T-cell (primary cell): ENCODE measurements at regions not wholly inside any gene's neighbourhood (a gene's known extent, or its start where the extent isn't known, plus 50 kb on each side); places are given as distances from the start of the nearest gene placed in this dataset.

Source experiments
- ATAC-seq, 4 experiments: fragments of 200-7000 bp in 3 of 4; fragments of 150-1000 bp in 1 of 4; cut with Tn5 transposase; replicated peaks in 1 of 4; 1 replicate in 3 of 4; 2 replicates in 1 of 4; pipeline ENCODE4 v1.10.0; 2021; ENCODE audit warnings: moderate library complexity in 3 of 4, mild to moderate bottlenecking in 2 of 4, moderate number of reproducible peaks in 1 of 4
- CTCF ChIA-PET, 2 donors: fragments of 300-600 bp; sonication (Branson Sonifier 250); formaldehyde crosslinking; loops; one replicate each; lab custom pipeline; 2022; ENCODE audit warnings: antibody characterized with exemption in 2 of 2; lab: Charles Lee
- POLR2A ChIA-PET, 2 donors: fragments of 300-600 bp; sonication (Branson Sonifier 250); formaldehyde crosslinking; loops; one replicate each; lab custom pipeline; 2022; ENCODE audit warnings: antibody characterized with exemption in 2 of 2; lab: Charles Lee
- DNase-seq, 35 experiments: peaks; one replicate each; pipeline versions ENCODE4 v3.0.0 to v3.0.0-alpha.2; 2013 to 2023
- H3K27ac ChIP-seq: one replicate; pipeline ENCODE4 v1.5.1; 2013; ENCODE audit warnings: low read length
- H3K27me3 ChIP-seq, 2 experiments: replicated peaks in 1 of 2; 1 replicate in 1 of 2; 2 replicates in 1 of 2; pipeline versions ENCODE4 v1.6.1 to v1.7.0; 2013; ENCODE audit warnings: low read length in 1 of 2, mixed read lengths in 1 of 2; ENCODE audit not compliant: control insufficient read depth in 2 of 2, insufficient read depth in 2 of 2; ENCODE audit errors: extremely low read depth in 1 of 2
- H3K36me3 ChIP-seq, 2 donors: 1 replicate in 1 of 2; 2 replicates in 1 of 2; pipeline versions ENCODE4 v1.6.1 to v1.7.0; 2013; ENCODE audit warnings: low read length in 1 of 2; ENCODE audit not compliant: control insufficient read depth in 2 of 2, insufficient read depth in 1 of 2; ENCODE audit errors: extremely low read depth in 1 of 2
- H3K4me1 ChIP-seq, 2 experiments: 1 replicate in 1 of 2; 2 replicates in 1 of 2; pipeline versions ENCODE4 v1.6.1 to v1.7.0; 2013; ENCODE audit warnings: low read length in 2 of 2, mixed read lengths in 1 of 2; ENCODE audit not compliant: insufficient read depth in 2 of 2, control insufficient read depth in 1 of 2; ENCODE audit errors: extremely low read depth in 1 of 2
- H3K4me3 ChIP-seq, 2 donors: 1 replicate in 1 of 2; 2 replicates in 1 of 2; pipeline versions ENCODE4 v1.5.1 to v1.7.0; 2013; ENCODE audit warnings: mild to moderate bottlenecking in 2 of 2, low read length in 1 of 2, moderate library complexity in 1 of 2; ENCODE audit not compliant: control insufficient read depth in 1 of 2; ENCODE audit errors: extremely low read depth in 1 of 2
- H3K9me3 ChIP-seq: 2 replicates; pipeline ENCODE4 v1.7.0; 2013
- H3K27ac Mint-ChIP-seq, 2 donors: one replicate each; pipeline ENCODE4 v1.8.0; 2020 to 2021; ENCODE audit warnings: mild to moderate bottlenecking in 2 of 2, mixed read lengths in 2 of 2
- H3K27me3 Mint-ChIP-seq, 2 donors: one replicate each; pipeline ENCODE4 v1.8.0; 2021 to 2022; ENCODE audit warnings: mixed read lengths in 2 of 2
- H3K36me3 Mint-ChIP-seq: one replicate; pipeline ENCODE4 v1.8.0; 2021; ENCODE audit warnings: mixed read lengths
- H3K4me1 Mint-ChIP-seq, 3 donors: one replicate each; pipeline ENCODE4 v1.8.0; 2020 to 2022; ENCODE audit warnings: mixed read lengths in 3 of 3, mild to moderate bottlenecking in 1 of 3
- H3K4me3 Mint-ChIP-seq, 3 donors: one replicate each; pipeline ENCODE4 v1.8.0; 2020 to 2022; ENCODE audit warnings: mild to moderate bottlenecking in 3 of 3, mixed read lengths in 3 of 3, moderate library complexity in 3 of 3
- H3K9me3 Mint-ChIP-seq, 3 donors: one replicate each; pipeline ENCODE4 v1.8.0; 2020 to 2022; ENCODE audit warnings: mixed read lengths in 3 of 3
- WGBS: methylation state at CpG from one replicate; pipeline ENCODE4 v1.1.5; 2013; ENCODE audit warnings: missing lambda C conversion rate; ENCODE audit not compliant: insufficient coverage; 5-methylcytosine and 5-hydroxymethylcytosine counted together

- Mint-ChIP-seq H3K4me1 (no peaks in the 10 kb centered on the region), H3K27me3 (no peaks in the 10 kb centered on the region), H3K27ac (no peak overlapping the region), H3K4me3 (no peak overlapping the region), H3K9me3 (peaks cover 3 to 13% (median 3%) of the 10 kb centered on the region in 3 donors), H3K36me3 (no peaks in the 10 kb centered on the region)
- no CpG with 5 or more reads among the region's 1 CpG for WGBS
- H3K27ac ChIP-seq, result no peak overlapping the region
- CTCF ChIA-PET, result interaction anchor here in 1 of 2 donors (0.6 kb wide), 1 partner anchor 23 kb away, joined by 3 read pairs; no protein-coding TSS in a partner anchor
- H3K4me3 ChIP-seq, result no peak overlapping the region
- H3K36me3 ChIP-seq, result no peaks in the 10 kb centered on the region
- POLR2A ChIA-PET, result no interaction called here
- no peaks in the 10 kb centered on the region for H3K9me3 ChIP-seq
- no peaks in the 10 kb centered on the region for H3K27me3 ChIP-seq
- no peak for ATAC-seq
- DNase-seq, result no peak
- H3K4me1 ChIP-seq, result no peaks in the 10 kb centered on the region
These were observed 876.3 kb downstream of the C4orf33 start for GRCh38 chr4:129972257-129972656.

GRCh38 chr4:129974730-129975129 is 878.8 kb downstream of the C4orf33 start:
- no peaks in the 10 kb centered on the region for H3K4me1 Mint-ChIP-seq
- no peaks in the 10 kb centered on the region for H3K27me3 ChIP-seq
- ATAC-seq, result no peak

GRCh38 chr4:129978315-129978714 is 882.4 kb downstream of the C4orf33 start:
- Histone ChIP-seq H3K4me3 (no peak overlapping the region), H3K27me3 (no peaks in the 10 kb centered on the region), H3K36me3 (no peaks in the 10 kb centered on the region), H3K27ac (no peak overlapping the region), H3K9me3 (no peaks in the 10 kb centered on the region), H3K4me1 (no peaks in the 10 kb centered on the region)
- H3K4me3 Mint-ChIP-seq, result no peak overlapping the region
- H3K4me1 Mint-ChIP-seq, result no peaks in the 10 kb centered on the region
- H3K27me3 Mint-ChIP-seq, result no peaks in the 10 kb centered on the region
- DNase-seq, result no peak
- H3K9me3 Mint-ChIP-seq, result peaks cover 3 to 8% (median 7%) of the 10 kb centered on the region in 3 donors
- ChIA-PET POLR2A (no interaction called here), CTCF (no interaction called here)
- H3K27ac Mint-ChIP-seq, result no peak overlapping the region
- WGBS, result 10% methylated on average over 2 of the region's 4 CpGs
- no peak for ATAC-seq
- H3K36me3 Mint-ChIP-seq, result no peaks in the 10 kb centered on the region

More at GRCh38 chr4:129974730-129975129, 878.8 kb downstream of the C4orf33 start:
- Mint-ChIP-seq H3K4me3 (no peak overlapping the region), H3K27me3 (no peaks in the 10 kb centered on the region), H3K27ac (no peak overlapping the region), H3K9me3 (peaks cover 3 to 13% (median 10%) of the 10 kb centered on the region in 3 donors), H3K36me3 (no peaks in the 10 kb centered on the region)
- H3K27ac ChIP-seq, result no peak overlapping the region
- H3K4me1 ChIP-seq, result no peaks in the 10 kb centered on the region
- H3K9me3 ChIP-seq, result no peaks in the 10 kb centered on the region
- ChIA-PET CTCF (no interaction called here), POLR2A (no interaction called here)
- no peak for DNase-seq
- no peaks in the 10 kb centered on the region for H3K36me3 ChIP-seq
- no peak overlapping the region for H3K4me3 ChIP-seq

GRCh38 chr4:129988957-129989356 is 893.0 kb downstream of the C4orf33 start:
- ATAC-seq (no peak), DNase-seq (no peak)
- Histone ChIP-seq H3K4me1 (no peaks in the 10 kb centered on the region), H3K27ac (no peak overlapping the region), H3K4me3 (no peak overlapping the region), H3K36me3 (no peaks in the 10 kb centered on the region), H3K27me3 (no peaks in the 10 kb centered on the region), H3K9me3 (no peaks in the 10 kb centered on the region)
- H3K4me3 Mint-ChIP-seq, result no peak overlapping the region
- no peaks in the 10 kb centered on the region for H3K36me3 Mint-ChIP-seq
- H3K9me3 Mint-ChIP-seq, result peaks cover 3 to 16% (median 3%) of the 10 kb centered on the region in 3 donors
- ChIA-PET CTCF (no interaction called here), POLR2A (no interaction called here)
- H3K27me3 Mint-ChIP-seq, result no peaks in the 10 kb centered on the region
- H3K4me1 Mint-ChIP-seq, result no peaks in the 10 kb centered on the region
- no peak overlapping the region for H3K27ac Mint-ChIP-seq

GRCh38 chr4:129994715-129995114 is 898.8 kb downstream of the C4orf33 start:
- Histone ChIP-seq H3K9me3 (no peaks in the 10 kb centered on the region), H3K36me3 (no peaks in the 10 kb centered on the region), H3K4me1 (no peaks in the 10 kb centered on the region), H3K27ac (no peak overlapping the region), H3K4me3 (no peak overlapping the region), H3K27me3 (no peaks in the 10 kb centered on the region)
- no peaks in the 10 kb centered on the region for H3K36me3 Mint-ChIP-seq
- ATAC-seq (no peak), DNase-seq (no peak)
- no peaks in the 10 kb centered on the region for H3K4me1 Mint-ChIP-seq
- peaks cover 0 to 18% (median 4%) of the 10 kb centered on the region in 3 donors for H3K9me3 Mint-ChIP-seq
- ChIA-PET CTCF (no interaction called here), POLR2A (no interaction called here)
- H3K4me3 Mint-ChIP-seq, result no peak overlapping the region
- no peaks in the 10 kb centered on the region for H3K27me3 Mint-ChIP-seq
- no CpG with 5 or more reads among the region's 4 CpGs for WGBS
- H3K27ac Mint-ChIP-seq, result no peak overlapping the region

- Histone ChIP-seq H3K27ac (no peak overlapping the region), H3K9me3 (no peaks in the 10 kb centered on the region), H3K4me3 (no peak overlapping the region), H3K4me1 (no peaks in the 10 kb centered on the region), H3K36me3 (no peaks in the 10 kb centered on the region), H3K27me3 (no peaks in the 10 kb centered on the region)
- no peak overlapping the region for H3K27ac Mint-ChIP-seq
- ATAC-seq (no peak), DNase-seq (no peak)
- H3K27me3 Mint-ChIP-seq, result no peaks in the 10 kb centered on the region
- H3K36me3 Mint-ChIP-seq, result no peaks in the 10 kb centered on the region
- CTCF ChIA-PET, result no interaction called here
- WGBS, result 67% methylated on average over 6 of the region's 7 CpGs
- no peak overlapping the region for H3K4me3 Mint-ChIP-seq
- peaks cover 4 to 15% (median 8%) of the 10 kb centered on the region in 3 donors for H3K9me3 Mint-ChIP-seq
- POLR2A ChIA-PET, result no interaction called here
- no peaks in the 10 kb centered on the region for H3K4me1 Mint-ChIP-seq
These were observed 902.6 kb downstream of the C4orf33 start for GRCh38 chr4:129998436-129999150.

- Histone ChIP-seq H3K27ac (no peak overlapping the region), H3K36me3 (no peaks in the 10 kb centered on the region), H3K9me3 (no peaks in the 10 kb centered on the region), H3K4me1 (no peaks in the 10 kb centered on the region), H3K27me3 (no peaks in the 10 kb centered on the region), H3K4me3 (no peak overlapping the region)
- POLR2A ChIA-PET, result no interaction called here
- no peak for ATAC-seq
- Mint-ChIP-seq H3K9me3 (peaks cover 4 to 15% (median 8%) of the 10 kb centered on the region in 3 donors), H3K4me3 (no peak overlapping the region), H3K36me3 (no peaks in the 10 kb centered on the region), H3K27ac (no peak overlapping the region), H3K27me3 (no peaks in the 10 kb centered on the region), H3K4me1 (no peaks in the 10 kb centered on the region)
- DNase-seq, result no peak
- CTCF ChIA-PET, result no interaction called here
These were observed 903.2 kb downstream of the C4orf33 start for GRCh38 chr4:129999156-129999555.
